SW 1271 (cell line): ENCODE measurements at regions not wholly inside any gene's neighbourhood (a gene's known extent, or its start where the extent isn't known, plus 50 kb on each side); places are given as distances from the start of the nearest gene placed in this dataset.
"Not testable (repeated sequence)": the region's sequence is repeated elsewhere in the genome, so short reads cannot be mapped to it uniquely, and the experiment has no call there.

Source experiments
- DNase-seq, 2 experiments: peaks; one replicate each; lab custom pipeline; 2025; lab: John Stamatoyannopoulos, UW

GRCh38 chr2:235219048-235219447 is 267.2 kb downstream of the SH3BP4 start:
- no peak for DNase-seq

GRCh38 chr2:235220331-235220730 is 268.5 kb downstream of the SH3BP4 start:
- DNase-seq, result no peak

GRCh38 chr2:235223011-235223410 is 270.8 kb upstream of the AGAP1 start:
- DNase-seq, result no peak

GRCh38 chr2:235224410-235224809 is 269.4 kb upstream of the AGAP1 start:
- no peak for DNase-seq

GRCh38 chr2:235225261-235225660 is 268.6 kb upstream of the AGAP1 start:
- no peak for DNase-seq

- DNase-seq, result no peak
Measured at GRCh38 chr2:235227590-235227989, 266.3 kb upstream of the AGAP1 start.

GRCh38 chr2:235228422-235228821 is 265.4 kb upstream of the AGAP1 start:
- not testable (repeated sequence) for DNase-seq

- no peak for DNase-seq
Measured at GRCh38 chr2:235229236-235229635, 264.6 kb upstream of the AGAP1 start.

GRCh38 chr2:235230821-235231601 is 262.8 kb upstream of the AGAP1 start:
- no peak for DNase-seq

- no peak for DNase-seq
Measured at GRCh38 chr2:235232449-235233433, 261.1 kb upstream of the AGAP1 start.

- no peak for DNase-seq
Measured at GRCh38 chr2:235234736-235235135, 259.1 kb upstream of the AGAP1 start.

- DNase-seq, result no peak
Measured at GRCh38 chr2:235235977-235236767, 257.7 kb upstream of the AGAP1 start.

- DNase-seq, result no peak
Measured at GRCh38 chr2:235238537-235238936, 255.3 kb upstream of the AGAP1 start.

GRCh38 chr2:235240574-235240973 is 253.3 kb upstream of the AGAP1 start:
- no peak for DNase-seq

- DNase-seq, result no peak
Measured at GRCh38 chr2:235244255-235245220, 249.3 kb upstream of the AGAP1 start.

GRCh38 chr2:235247001-235247400 is 246.8 kb upstream of the AGAP1 start:
- DNase-seq, result no peak

GRCh38 chr2:235255693-235256092 is 238.2 kb upstream of the AGAP1 start:
- DNase-seq, result no peak

- DNase-seq, result no peak
Measured at GRCh38 chr2:235257590-235257989, 236.3 kb upstream of the AGAP1 start.

GRCh38 chr2:235262750-235263149 is 231.1 kb upstream of the AGAP1 start:
- DNase-seq, result no peak

- DNase-seq, result peak; percentile 49 to 79
Measured at GRCh38 chr2:235263205-235264120, 230.4 kb upstream of the AGAP1 start.
